Smooth muscle cell (in vitro differentiated cells): ENCODE measurements at regions not wholly inside any gene's neighbourhood (a gene's known extent, or its start where the extent isn't known, plus 50 kb on each side); places are given as distances from the start of the nearest gene placed in this dataset.
"Not testable (repeated sequence)": the region's sequence is repeated elsewhere in the genome, so short reads cannot be mapped to it uniquely, and the experiment has no call there.

ENCODE experiments used
- DNase-seq: peaks from one replicate; lab custom pipeline; 2025; ENCODE audit not compliant: unreplicated experiment; lab: John Stamatoyannopoulos, UW
- H2AFZ ChIP-seq: fragments of 200-600 bp; sonication (generic); 2 replicates; pipeline ENCODE4 v1.6.0; 2016; ENCODE audit warnings: antibody characterized with exemption, low read depth, mild to moderate bottlenecking
- H3F3A ChIP-seq: fragments of 200-600 bp; sonication (generic); 2 replicates; pipeline ENCODE4 v1.6.0; 2017; ENCODE audit warnings: antibody characterized with exemption, low read depth
- H3K27ac ChIP-seq: fragments of 200-600 bp; sonication (generic); 2 replicates; pipeline ENCODE4 v1.5.1; 2016; ENCODE audit warnings: low read depth, mild to moderate bottlenecking
- H3K27me3 ChIP-seq: fragments of 200-600 bp; sonication (generic); 2 replicates; pipeline ENCODE4 v1.6.1; 2016; ENCODE audit warnings: low read depth, mild to moderate bottlenecking
- H3K36me3 ChIP-seq: fragments of 200-600 bp; sonication (generic); 2 replicates; pipeline ENCODE4 v1.5.1; 2016; ENCODE audit warnings: low read depth
- H3K4me1 ChIP-seq: fragments of 200-600 bp; sonication (generic); 2 replicates; pipeline ENCODE4 v1.5.1; 2016; ENCODE audit warnings: low read depth
- H3K4me2 ChIP-seq: fragments of 200-600 bp; sonication (generic); 2 replicates; pipeline ENCODE4 v1.6.0; 2016; ENCODE audit warnings: mild to moderate bottlenecking
- H3K4me3 ChIP-seq: fragments of 200-600 bp; sonication (generic); 2 replicates; pipeline ENCODE4 v1.5.1; 2016; ENCODE audit warnings: mild to moderate bottlenecking
- H3K79me2 ChIP-seq: fragments of 200-600 bp; sonication (generic); 2 replicates; pipeline ENCODE4 v1.6.0; 2016; ENCODE audit warnings: low read depth, mild to moderate bottlenecking
- H3K9ac ChIP-seq: fragments of 200-600 bp; sonication (generic); 2 replicates; pipeline ENCODE4 v1.6.0; 2016; ENCODE audit warnings: low read depth
- H3K9me3 ChIP-seq: fragments of 200-600 bp; sonication (generic); replicated peaks from 2 replicates; pipeline ENCODE4 v1.5.1; 2016; ENCODE audit warnings: low read depth
- H4K20me1 ChIP-seq: fragments of 200-600 bp; sonication (generic); 2 replicates; pipeline ENCODE4 v1.6.0; 2016; ENCODE audit warnings: low read depth
- CTCF ChIP-seq: fragments of 200-600 bp; sonication (generic); IDR thresholded peaks from 2 replicates; pipeline ENCODE4 v1.5.1; 2017; ENCODE audit warnings: borderline replicate concordance, mild to moderate bottlenecking, antibody characterized with exemption; ENCODE audit not compliant: insufficient read depth, poor library complexity, severe bottlenecking
- WGBS: methylation state at CpG from one replicate; pipeline ENCODE4 v1.1.7; 2016; ENCODE audit warnings: low lambda C conversion rate; 5-methylcytosine and 5-hydroxymethylcytosine counted together

GRCh38 chr4:164648849-164649212 is 105.1 kb upstream of the SMIM31 start:
- Histone ChIP-seq H3K9me3 (no peaks in the 10 kb centered on the region), H3K4me2 (no peak overlapping the region), H4K20me1 (no peaks in the 10 kb centered on the region), H3K27me3 (no peaks in the 10 kb centered on the region), H2AFZ (no peak overlapping the region), H3K79me2 (no peaks in the 10 kb centered on the region), H3F3A (no peaks in the 10 kb centered on the region), H3K36me3 (no peaks in the 10 kb centered on the region), H3K4me3 (no peak overlapping the region), H3K27ac (peak overlapping the region; percentile 73), H3K4me1 (no peaks in the 10 kb centered on the region), H3K9ac (no peak overlapping the region)
- 92% methylated on average over 4 of the region's 4 CpGs for WGBS
- DNase-seq: no peak
- no peak for TF ChIP-seq CTCF

- DNase-seq: no peak
- no peak overlapping the region for H3K27ac ChIP-seq
- no peak overlapping the region for H2AFZ ChIP-seq
- H4K20me1 ChIP-seq: no peaks in the 10 kb centered on the region
- no peaks in the 10 kb centered on the region for H3K79me2 ChIP-seq
- no peaks in the 10 kb centered on the region for H3K27me3 ChIP-seq
- no peak overlapping the region for H3K9ac ChIP-seq
- no peak overlapping the region for H3K4me3 ChIP-seq
- H3F3A ChIP-seq: no peaks in the 10 kb centered on the region
- H3K36me3 ChIP-seq: no peaks in the 10 kb centered on the region
- no peak overlapping the region for H3K4me2 ChIP-seq
- 48% methylated on average over 1 of the region's 1 CpG for WGBS
- no peaks in the 10 kb centered on the region for H3K4me1 ChIP-seq
- TF ChIP-seq CTCF: no peak
- no peaks in the 10 kb centered on the region for H3K9me3 ChIP-seq
Observed at GRCh38 chr4:164659765-164660164, 94.2 kb upstream of the SMIM31 start.

- 84% methylated on average over 9 of the region's 9 CpGs for WGBS
- H3K9me3 ChIP-seq, H3F3A ChIP-seq, H3K4me1 ChIP-seq, H3K4me2 ChIP-seq, H3K36me3 ChIP-seq, H3K9ac ChIP-seq, DNase-seq, H2AFZ ChIP-seq, H4K20me1 ChIP-seq, H3K27me3 ChIP-seq, H3K4me3 ChIP-seq, H3K79me2 ChIP-seq, H3K27ac ChIP-seq: not testable (repeated sequence)
Observed at GRCh38 chr4:164676152-164676551, 77.8 kb upstream of the SMIM31 start.

- H3K79me2 ChIP-seq: no peaks in the 10 kb centered on the region
- H2AFZ ChIP-seq: no peak overlapping the region
- no peaks in the 10 kb centered on the region for H4K20me1 ChIP-seq
- no peak overlapping the region for H3K4me3 ChIP-seq
- H3K4me1 ChIP-seq: no peaks in the 10 kb centered on the region
- 88% methylated on average over 2 of the region's 2 CpGs for WGBS
- H3K27me3 ChIP-seq: no peaks in the 10 kb centered on the region
- no peak for DNase-seq
- TF ChIP-seq CTCF: no peak
- no peaks in the 10 kb centered on the region for H3F3A ChIP-seq
- no peak overlapping the region for H3K4me2 ChIP-seq
- no peak overlapping the region for H3K9ac ChIP-seq
- H3K9me3 ChIP-seq: no peaks in the 10 kb centered on the region
- H3K27ac ChIP-seq: no peak overlapping the region
- no peaks in the 10 kb centered on the region for H3K36me3 ChIP-seq
Observed at GRCh38 chr4:164683040-164683439, 70.9 kb upstream of the SMIM31 start.
